HG02970 (cell line): ENCODE measurements at regions not wholly inside any gene's neighbourhood (a gene's known extent, or its start where the extent isn't known, plus 50 kb on each side); places are given as distances from the start of the nearest gene placed in this dataset.
"Not testable (repeated sequence)": the region's sequence is repeated elsewhere in the genome, so short reads cannot be mapped to it uniquely, and the experiment has no call there.

Source experiments
- ATAC-seq: cut with Tn5 transposase; IDR thresholded peaks from one replicate; pipeline ENCODE4 v1.9.1; 2021; ENCODE audit warnings: mild to moderate bottlenecking, moderate library complexity, moderate number of reproducible peaks; ENCODE audit not compliant: unreplicated experiment, low FRiP score

- ATAC-seq, result no peak
Measured at GRCh38 chr20:40848526-40848925, 159.5 kb upstream of the MAFB start.

GRCh38 chr20:40849456-40849855 is 160.4 kb upstream of the MAFB start:
- no peak for ATAC-seq

GRCh38 chr20:40851051-40851450 is 162.0 kb upstream of the MAFB start:
- no peak for ATAC-seq

- ATAC-seq, result no peak
Measured at GRCh38 chr20:40855269-40855668, 166.2 kb upstream of the MAFB start.

- no peak for ATAC-seq
Measured at GRCh38 chr20:40856653-40857052, 167.6 kb upstream of the MAFB start.

- ATAC-seq, result no peak
Measured at GRCh38 chr20:40860487-40860902, 168.1 kb upstream of the TOP1 start.

GRCh38 chr20:40861427-40862008 is 167.1 kb upstream of the TOP1 start:
- ATAC-seq, result no peak

GRCh38 chr20:40863355-40863919 is 165.2 kb upstream of the TOP1 start:
- no peak for ATAC-seq

GRCh38 chr20:40864470-40864869 is 164.2 kb upstream of the TOP1 start:
- ATAC-seq, result no peak

GRCh38 chr20:40865095-40865494 is 163.5 kb upstream of the TOP1 start:
- ATAC-seq, result no peak

- no peak for ATAC-seq
Measured at GRCh38 chr20:40866056-40866455, 162.6 kb upstream of the TOP1 start.

- ATAC-seq, result no peak
Measured at GRCh38 chr20:40868551-40869217, 159.9 kb upstream of the TOP1 start.

- no peak for ATAC-seq
Measured at GRCh38 chr20:40869218-40870147, 159.1 kb upstream of the TOP1 start.

- no peak for ATAC-seq
Measured at GRCh38 chr20:40875116-40876085, 153.2 kb upstream of the TOP1 start.

- not testable (repeated sequence) for ATAC-seq
Measured at GRCh38 chr20:40878099-40878498, 150.5 kb upstream of the TOP1 start.

- no peak for ATAC-seq
Measured at GRCh38 chr20:40880063-40880728, 148.4 kb upstream of the TOP1 start.

- ATAC-seq, result no peak
Measured at GRCh38 chr20:40880729-40881109, 147.9 kb upstream of the TOP1 start.

GRCh38 chr20:40882152-40882551 is 146.5 kb upstream of the TOP1 start:
- no peak for ATAC-seq

GRCh38 chr20:40883097-40883496 is 145.5 kb upstream of the TOP1 start:
- no peak for ATAC-seq
